ENCODE measurements at regions not wholly inside any gene's neighbourhood (a gene's known extent, or its start where the extent isn't known, plus 50 kb on each side); places are given as distances from the start of the nearest gene placed in this dataset.

DNA sequence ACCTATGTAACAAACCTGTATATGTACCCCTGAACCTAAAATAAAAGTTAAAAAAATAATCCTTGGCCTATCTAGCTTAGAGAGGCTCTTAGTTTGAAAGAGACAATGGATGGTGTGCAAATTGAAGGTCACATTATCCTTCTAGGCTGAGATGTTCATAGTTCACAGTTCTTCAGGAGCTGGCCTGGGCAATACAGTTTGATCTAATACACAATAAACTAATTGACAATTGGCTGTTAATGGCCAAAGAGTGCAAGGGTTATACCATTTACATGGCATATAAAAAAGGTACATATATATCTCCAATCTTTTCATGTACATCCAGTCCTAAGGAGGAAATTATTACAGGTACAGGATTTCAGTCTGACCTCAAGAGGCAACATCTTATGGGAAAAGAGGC is 117.4 kb upstream of the NEDD9 start:
- DNase-seq = no peak
- Histone ChIP-seq H3K27me3 (ENCODE audit: insufficient read depth) (no peaks in the 10 kb centered on the region), H3K9me2 (no peaks in the 10 kb centered on the region), H3K27ac (ENCODE audit: low read depth in 2 of 2, low read length in 1 of 2) (no peak overlapping the region), H3K4me3 (ENCODE audit: low read depth in 2 of 2, low read length in 1 of 2) (no peak overlapping the region), H3F3A (replicated peaks; ENCODE audit: insufficient read depth) (no peaks in the 10 kb centered on the region), H3K9me3 (no peaks in the 10 kb centered on the region), H3K4me2 (no peak overlapping the region), H3K4me1 (ENCODE audit: control insufficient read depth in 1 of 2, insufficient read depth in 2 of 2, low read depth in 1 of 2, low read length in 1 of 2) (no peaks in the 10 kb centered on the region), H3K9ac (no peak overlapping the region), H3K79me2 (ENCODE audit: insufficient read depth) (no peaks in the 10 kb centered on the region), H4K20me1 (ENCODE audit: insufficient read depth) (no peaks in the 10 kb centered on the region), H3K36me3 (replicated peaks in 1 of 2; ENCODE audit: control insufficient read depth in 1 of 2, insufficient read depth in 2 of 2, low read length in 1 of 2) (no peaks in the 10 kb centered on the region), H2AFZ (ENCODE audit: low read depth) (no peak overlapping the region)
- POLR2A ChIA-PET = no interaction called here
- TF ChIP-seq NFIC (IDR thresholded peaks at IDR 0.05; ENCODE audit: borderline replicate concordance) = no peak
- no peak for TF ChIP-seq RAD21 (IDR thresholded peaks at IDR 0.05; ENCODE audit: low read length)
- TF ChIP-seq GABPA (IDR thresholded peaks at IDR 0.05; ENCODE audit: low read depth) = no peak
- TF ChIP-seq RCOR1 (IDR thresholded peaks at IDR 0.05; ENCODE audit: low read length) = no peak
- TF ChIP-seq, protein P1, sequence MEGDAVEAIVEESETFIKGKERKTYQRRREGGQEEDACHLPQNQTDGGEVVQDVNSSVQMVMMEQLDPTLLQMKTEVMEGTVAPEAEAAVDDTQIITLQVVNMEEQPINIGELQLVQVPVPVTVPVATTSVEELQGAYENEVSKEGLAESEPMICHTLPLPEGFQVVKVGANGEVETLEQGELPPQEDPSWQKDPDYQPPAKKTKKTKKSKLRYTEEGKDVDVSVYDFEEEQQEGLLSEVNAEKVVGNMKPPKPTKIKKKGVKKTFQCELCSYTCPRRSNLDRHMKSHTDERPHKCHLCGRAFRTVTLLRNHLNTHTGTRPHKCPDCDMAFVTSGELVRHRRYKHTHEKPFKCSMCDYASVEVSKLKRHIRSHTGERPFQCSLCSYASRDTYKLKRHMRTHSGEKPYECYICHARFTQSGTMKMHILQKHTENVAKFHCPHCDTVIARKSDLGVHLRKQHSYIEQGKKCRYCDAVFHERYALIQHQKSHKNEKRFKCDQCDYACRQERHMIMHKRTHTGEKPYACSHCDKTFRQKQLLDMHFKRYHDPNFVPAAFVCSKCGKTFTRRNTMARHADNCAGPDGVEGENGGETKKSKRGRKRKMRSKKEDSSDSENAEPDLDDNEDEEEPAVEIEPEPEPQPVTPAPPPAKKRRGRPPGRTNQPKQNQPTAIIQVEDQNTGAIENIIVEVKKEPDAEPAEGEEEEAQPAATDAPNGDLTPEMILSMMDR (IDR thresholded peaks at IDR 0.05) = no peak
- CTCF ChIA-PET = no interaction called here

DNA sequence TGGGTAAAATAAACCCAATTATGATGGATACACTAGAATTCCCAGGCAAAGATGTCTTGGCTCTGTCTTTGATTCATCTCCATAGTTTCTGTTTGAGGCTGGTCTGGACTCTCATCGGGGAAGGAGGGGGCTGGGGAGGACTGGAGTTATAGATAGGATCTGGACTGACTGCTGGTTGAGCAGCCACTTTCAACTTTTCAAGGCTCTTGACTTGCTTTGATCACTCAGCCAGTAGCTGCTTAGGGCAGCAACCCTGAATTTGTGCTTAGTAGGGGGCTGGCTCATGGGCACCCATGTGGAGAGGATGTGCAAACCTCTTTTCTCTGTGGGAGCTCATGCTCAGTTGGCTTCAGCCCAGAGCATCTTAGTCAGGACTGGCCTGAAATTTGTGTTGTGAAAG is 114.0 kb upstream of the NEDD9 start:
- H4K20me1 ChIP-seq (ENCODE audit: insufficient read depth) = no peaks in the 10 kb centered on the region
- no peaks in the 10 kb centered on the region for H3F3A ChIP-seq (replicated peaks; ENCODE audit: insufficient read depth)
- H2AFZ ChIP-seq (ENCODE audit: low read depth) = no peak overlapping the region
- no peak overlapping the region for H3K9ac ChIP-seq
- TF ChIP-seq FOSL2 (IDR thresholded peaks at IDR 0.05; ENCODE audit: borderline replicate concordance, low read depth) (no peak), TEAD4 (IDR thresholded peaks at IDR 0.05; ENCODE audit: borderline replicate concordance, insufficient read depth) (no peak), TCF12 (IDR thresholded peaks at IDR 0.05) (no peak), FOXJ3 (CRISPR knock-in tag; IDR thresholded peaks at IDR 0.05) (no peak), YY1 (IDR thresholded peaks at IDR 0.05; ENCODE audit: low read depth) (no peak), ELF1 (IDR thresholded peaks at IDR 0.05) (no peak), GATA2 (CRISPR knock-in tag; IDR thresholded peaks at IDR 0.05) (no peak), CHD2 (IDR thresholded peaks at IDR 0.05; ENCODE audit: low read length, partially characterized antibody) (no peak), RFX5 (IDR thresholded peaks at IDR 0.05; ENCODE audit: low read length) (no peak), EZH2phosphoT487 (IDR thresholded peaks at IDR 0.05; ENCODE audit: borderline replicate concordance, low read depth) (no peak), MEF2A (IDR thresholded peaks at IDR 0.05; ENCODE audit: borderline replicate concordance, low read depth) (no peak), TAF1 (IDR thresholded peaks at IDR 0.05; ENCODE audit: borderline replicate concordance, low read depth, low read length) (no peak)
- TF ChIP-seq, protein P2, sequence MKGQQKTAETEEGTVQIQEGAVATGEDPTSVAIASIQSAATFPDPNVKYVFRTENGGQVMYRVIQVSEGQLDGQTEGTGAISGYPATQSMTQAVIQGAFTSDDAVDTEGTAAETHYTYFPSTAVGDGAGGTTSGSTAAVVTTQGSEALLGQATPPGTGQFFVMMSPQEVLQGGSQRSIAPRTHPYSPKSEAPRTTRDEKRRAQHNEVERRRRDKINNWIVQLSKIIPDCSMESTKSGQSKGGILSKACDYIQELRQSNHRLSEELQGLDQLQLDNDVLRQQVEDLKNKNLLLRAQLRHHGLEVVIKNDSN (IDR thresholded peaks at IDR 0.05; ENCODE audit: borderline replicate concordance, low read depth) = no peak
- TF ChIP-seq, protein P3, sequence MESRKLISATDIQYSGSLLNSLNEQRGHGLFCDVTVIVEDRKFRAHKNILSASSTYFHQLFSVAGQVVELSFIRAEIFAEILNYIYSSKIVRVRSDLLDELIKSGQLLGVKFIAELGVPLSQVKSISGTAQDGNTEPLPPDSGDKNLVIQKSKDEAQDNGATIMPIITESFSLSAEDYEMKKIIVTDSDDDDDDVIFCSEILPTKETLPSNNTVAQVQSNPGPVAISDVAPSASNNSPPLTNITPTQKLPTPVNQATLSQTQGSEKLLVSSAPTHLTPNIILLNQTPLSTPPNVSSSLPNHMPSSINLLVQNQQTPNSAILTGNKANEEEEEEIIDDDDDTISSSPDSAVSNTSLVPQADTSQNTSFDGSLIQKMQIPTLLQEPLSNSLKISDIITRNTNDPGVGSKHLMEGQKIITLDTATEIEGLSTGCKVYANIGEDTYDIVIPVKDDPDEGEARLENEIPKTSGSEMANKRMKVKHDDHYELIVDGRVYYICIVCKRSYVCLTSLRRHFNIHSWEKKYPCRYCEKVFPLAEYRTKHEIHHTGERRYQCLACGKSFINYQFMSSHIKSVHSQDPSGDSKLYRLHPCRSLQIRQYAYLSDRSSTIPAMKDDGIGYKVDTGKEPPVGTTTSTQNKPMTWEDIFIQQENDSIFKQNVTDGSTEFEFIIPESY (IDR thresholded peaks at IDR 0.05; ENCODE audit: borderline replicate concordance, low read depth) = no peak
- TF ChIP-seq, protein P4, sequence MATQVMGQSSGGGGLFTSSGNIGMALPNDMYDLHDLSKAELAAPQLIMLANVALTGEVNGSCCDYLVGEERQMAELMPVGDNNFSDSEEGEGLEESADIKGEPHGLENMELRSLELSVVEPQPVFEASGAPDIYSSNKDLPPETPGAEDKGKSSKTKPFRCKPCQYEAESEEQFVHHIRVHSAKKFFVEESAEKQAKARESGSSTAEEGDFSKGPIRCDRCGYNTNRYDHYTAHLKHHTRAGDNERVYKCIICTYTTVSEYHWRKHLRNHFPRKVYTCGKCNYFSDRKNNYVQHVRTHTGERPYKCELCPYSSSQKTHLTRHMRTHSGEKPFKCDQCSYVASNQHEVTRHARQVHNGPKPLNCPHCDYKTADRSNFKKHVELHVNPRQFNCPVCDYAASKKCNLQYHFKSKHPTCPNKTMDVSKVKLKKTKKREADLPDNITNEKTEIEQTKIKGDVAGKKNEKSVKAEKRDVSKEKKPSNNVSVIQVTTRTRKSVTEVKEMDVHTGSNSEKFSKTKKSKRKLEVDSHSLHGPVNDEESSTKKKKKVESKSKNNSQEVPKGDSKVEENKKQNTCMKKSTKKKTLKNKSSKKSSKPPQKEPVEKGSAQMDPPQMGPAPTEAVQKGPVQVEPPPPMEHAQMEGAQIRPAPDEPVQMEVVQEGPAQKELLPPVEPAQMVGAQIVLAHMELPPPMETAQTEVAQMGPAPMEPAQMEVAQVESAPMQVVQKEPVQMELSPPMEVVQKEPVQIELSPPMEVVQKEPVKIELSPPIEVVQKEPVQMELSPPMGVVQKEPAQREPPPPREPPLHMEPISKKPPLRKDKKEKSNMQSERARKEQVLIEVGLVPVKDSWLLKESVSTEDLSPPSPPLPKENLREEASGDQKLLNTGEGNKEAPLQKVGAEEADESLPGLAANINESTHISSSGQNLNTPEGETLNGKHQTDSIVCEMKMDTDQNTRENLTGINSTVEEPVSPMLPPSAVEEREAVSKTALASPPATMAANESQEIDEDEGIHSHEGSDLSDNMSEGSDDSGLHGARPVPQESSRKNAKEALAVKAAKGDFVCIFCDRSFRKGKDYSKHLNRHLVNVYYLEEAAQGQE (IDR thresholded peaks at IDR 0.05; ENCODE audit: low read depth, low read length) = no peak
- TF ChIP-seq, protein P5, sequence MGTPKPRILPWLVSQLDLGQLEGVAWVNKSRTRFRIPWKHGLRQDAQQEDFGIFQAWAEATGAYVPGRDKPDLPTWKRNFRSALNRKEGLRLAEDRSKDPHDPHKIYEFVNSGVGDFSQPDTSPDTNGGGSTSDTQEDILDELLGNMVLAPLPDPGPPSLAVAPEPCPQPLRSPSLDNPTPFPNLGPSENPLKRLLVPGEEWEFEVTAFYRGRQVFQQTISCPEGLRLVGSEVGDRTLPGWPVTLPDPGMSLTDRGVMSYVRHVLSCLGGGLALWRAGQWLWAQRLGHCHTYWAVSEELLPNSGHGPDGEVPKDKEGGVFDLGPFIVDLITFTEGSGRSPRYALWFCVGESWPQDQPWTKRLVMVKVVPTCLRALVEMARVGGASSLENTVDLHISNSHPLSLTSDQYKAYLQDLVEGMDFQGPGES (IDR thresholded peaks at IDR 0.05; ENCODE audit: low read depth, low read length) = no peak
- no peaks in the 10 kb centered on the region for H3K9me2 ChIP-seq
- no peaks in the 10 kb centered on the region for H3K27me3 ChIP-seq (ENCODE audit: insufficient read depth)
- WGBS (ENCODE audit: low lambda C conversion rate) = 91% methylated on average over 1 of the region's 1 CpG
- ChIA-PET POLR2A (no interaction called here), CTCF (no interaction called here)
- H3K9me3 ChIP-seq = no peaks in the 10 kb centered on the region
- H3K27ac ChIP-seq (ENCODE audit: low read depth in 2 of 2, low read length in 1 of 2) = no peak overlapping the region
- H3K4me2 ChIP-seq = no peak overlapping the region
- H3K36me3 ChIP-seq (replicated peaks in 1 of 2; ENCODE audit: control insufficient read depth in 1 of 2, insufficient read depth in 2 of 2, low read length in 1 of 2) = no peaks in the 10 kb centered on the region
- H3K4me1 ChIP-seq (ENCODE audit: control insufficient read depth in 1 of 2, insufficient read depth in 2 of 2, low read depth in 1 of 2, low read length in 1 of 2) = peaks cover 0 to 2% of the 10 kb centered on the region in 2 experiments; a peak in 1 of 4 replicates
- DNase-seq = no peak
- H3K4me3 ChIP-seq (ENCODE audit: low read depth in 2 of 2, low read length in 1 of 2) = no peak overlapping the region
- H3K79me2 ChIP-seq (ENCODE audit: insufficient read depth) = no peaks in the 10 kb centered on the region
